ENCODE measurements at regions not wholly inside any gene's neighbourhood (a gene's known extent, or its start where the extent isn't known, plus 50 kb on each side); places are given as distances from the start of the nearest gene placed in this dataset.
"Not testable (repeated sequence)": the region's sequence is repeated elsewhere in the genome, so short reads cannot be mapped to it uniquely, and the experiment has no call there.

DNA sequence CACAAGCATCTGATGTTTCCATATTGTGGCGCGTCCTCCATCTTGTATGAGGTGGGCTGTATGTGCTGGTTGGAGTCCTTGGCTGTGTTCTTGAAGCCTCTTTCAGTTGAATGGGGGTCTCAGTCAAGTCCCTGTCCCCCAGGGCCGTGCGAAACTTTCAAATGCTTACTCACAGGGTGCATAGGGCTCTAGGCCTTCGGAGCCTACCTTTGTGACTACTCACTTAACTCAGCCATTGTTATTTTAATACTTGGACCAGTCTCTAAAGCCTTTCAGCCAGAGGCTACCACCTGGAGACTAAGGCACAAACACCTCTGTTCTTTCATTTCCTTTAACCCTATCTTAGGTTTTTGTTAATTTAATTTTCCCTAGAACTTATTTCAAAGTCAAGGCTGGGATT lies 785.9 kb downstream of the GATA3 start:
- TF ChIP-seq CTCF (IDR thresholded peaks at IDR 0.05; ENCODE audit: extremely low read depth, missing control alignments): no peak
- DNase-seq (ENCODE audit: low spot score): no peak

- TF ChIP-seq CTCF (IDR thresholded peaks at IDR 0.05; ENCODE audit: extremely low read depth, missing control alignments): no peak
- DNase-seq (ENCODE audit: low spot score): no peak
Measured at GRCh38 chr10:8844141-8844540, 789.7 kb downstream of the GATA3 start.

DNA sequence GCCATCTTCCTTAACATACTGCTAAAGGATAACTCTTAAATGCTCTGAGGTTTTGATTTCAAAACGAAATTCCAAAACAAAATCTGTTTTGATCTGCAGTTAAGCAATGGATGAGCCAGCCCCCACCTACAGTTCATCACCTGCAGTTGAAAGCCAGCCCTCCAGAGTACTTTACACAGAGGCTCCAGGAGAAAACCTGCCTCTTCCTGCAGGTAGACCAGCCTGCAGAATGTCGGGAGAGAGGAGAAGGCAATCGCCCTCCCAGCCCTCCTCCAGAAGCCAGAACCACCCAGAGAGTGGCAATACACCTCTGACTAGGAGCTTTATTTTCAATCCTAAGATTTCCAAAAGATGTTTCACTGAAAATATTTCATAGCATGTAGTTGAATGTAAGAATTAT lies 798.1 kb downstream of the GATA3 start:
- TF ChIP-seq CTCF (IDR thresholded peaks at IDR 0.05; ENCODE audit: extremely low read depth, missing control alignments): no peak
- DNase-seq (ENCODE audit: low spot score): no peak

DNA sequence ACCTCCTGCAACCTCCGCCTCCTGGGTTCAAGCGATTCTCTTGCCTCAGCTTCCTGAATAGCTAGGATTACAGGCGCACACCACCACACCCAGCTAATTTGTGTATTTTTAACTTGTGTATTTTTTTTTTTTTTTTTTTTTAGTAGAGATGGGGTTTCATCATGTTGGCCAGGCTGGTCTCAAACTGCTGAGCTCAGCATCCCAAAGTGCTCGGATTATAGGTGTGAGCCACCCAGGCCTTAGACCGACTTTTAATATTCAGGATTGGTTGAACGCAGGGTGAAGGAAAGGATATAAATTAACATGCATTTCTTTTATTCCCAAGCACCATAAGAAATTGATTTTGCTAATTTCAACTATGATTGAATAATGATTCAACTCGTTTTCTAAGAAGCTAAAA lies 798.6 kb downstream of the GATA3 start:
- no peak for TF ChIP-seq CTCF (IDR thresholded peaks at IDR 0.05; ENCODE audit: extremely low read depth, missing control alignments)
- DNase-seq (ENCODE audit: low spot score): no peak

DNA sequence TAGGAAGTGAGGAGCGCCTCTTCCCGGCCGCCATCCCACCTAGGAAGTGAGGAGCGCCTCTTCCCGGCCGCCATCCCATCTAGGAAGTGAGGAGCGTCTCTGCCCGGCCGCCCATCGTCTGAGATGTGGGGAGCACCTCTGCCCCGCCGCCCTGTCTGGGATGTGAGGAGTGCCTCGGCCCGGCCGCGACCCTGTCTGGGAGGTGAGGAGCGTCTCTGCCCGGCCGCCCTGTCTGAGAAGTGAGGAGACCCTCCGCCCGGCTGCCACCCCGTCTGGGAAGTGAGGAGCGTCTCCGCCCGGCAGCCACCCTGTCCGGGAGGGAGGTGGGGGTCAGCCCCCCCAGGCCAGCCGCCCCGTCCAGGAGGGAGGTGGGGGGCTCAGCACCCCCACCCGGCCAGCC lies 814.4 kb downstream of the GATA3 start:
- DNase-seq (ENCODE audit: low spot score): not testable (repeated sequence)

DNA sequence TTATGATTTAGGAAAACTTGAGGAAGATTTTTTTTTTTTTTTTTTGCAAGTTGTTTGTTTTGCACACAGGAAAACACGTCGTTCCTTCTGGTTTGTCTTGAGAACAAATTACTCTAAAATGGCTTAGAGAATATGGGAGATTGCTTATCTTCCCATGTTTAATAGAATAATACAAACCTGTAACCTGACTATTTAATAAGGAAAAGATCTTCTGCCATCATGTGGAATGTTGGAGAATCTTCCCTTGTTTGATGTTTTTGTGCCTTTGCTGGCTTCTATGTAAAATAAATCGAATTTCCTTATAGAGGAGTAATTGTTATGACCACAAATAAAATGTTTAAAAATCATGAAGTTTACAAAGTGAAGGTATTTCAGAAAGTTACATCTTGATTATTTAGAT lies 818.8 kb downstream of the GATA3 start:
- TF ChIP-seq CTCF (IDR thresholded peaks at IDR 0.05; ENCODE audit: extremely low read depth, missing control alignments): no peak
- no peak for DNase-seq (ENCODE audit: low spot score)

DNA sequence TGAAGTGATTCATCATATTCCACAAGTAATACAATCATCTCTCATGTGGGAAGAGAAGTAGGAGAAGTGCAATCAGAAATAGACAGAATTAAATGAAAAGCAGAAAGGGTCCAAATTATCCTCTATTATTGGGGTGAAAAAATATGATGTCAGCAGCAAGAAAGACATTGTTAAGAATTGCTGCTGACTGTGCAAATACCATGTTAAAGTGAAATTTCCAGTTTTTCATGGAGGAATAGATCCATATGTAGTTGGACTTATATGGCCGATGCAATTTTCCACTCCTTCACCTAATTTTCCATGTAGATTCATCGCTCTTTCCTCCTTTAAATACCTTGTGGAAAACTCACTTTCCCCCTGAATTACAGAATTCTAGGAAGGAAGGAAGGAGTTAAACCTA lies 819.8 kb downstream of the GATA3 start:
- TF ChIP-seq CTCF (IDR thresholded peaks at IDR 0.05; ENCODE audit: extremely low read depth, missing control alignments): no peak

DNA sequence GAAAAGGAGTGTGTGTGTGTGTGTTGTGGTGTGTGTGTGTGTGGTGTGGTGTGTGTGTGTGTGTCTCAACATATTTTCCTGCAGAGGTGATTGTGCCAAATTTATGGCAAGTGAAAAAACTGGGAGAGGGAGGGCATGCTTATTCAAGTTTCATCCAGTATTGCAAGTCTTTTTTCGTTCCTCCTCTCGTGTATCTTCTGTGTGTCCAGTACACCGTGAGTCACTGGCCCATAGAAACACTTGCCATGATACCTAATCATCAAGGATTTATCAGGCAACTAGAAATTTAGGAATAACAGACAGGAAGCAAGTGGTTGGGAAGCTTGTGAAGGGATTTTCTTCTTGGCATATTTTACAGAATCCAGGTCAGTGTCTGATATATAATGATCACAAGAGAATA lies 820.5 kb downstream of the GATA3 start:
- no peak for DNase-seq (ENCODE audit: low spot score)
- no peak for TF ChIP-seq CTCF (IDR thresholded peaks at IDR 0.05; ENCODE audit: extremely low read depth, missing control alignments)

More for the DNA sequence above, 819.8 kb downstream of the GATA3 start:
- DNase-seq (ENCODE audit: low spot score): no peak

Measured in GM20000 (cell line).